DOHH2 (cell line): ENCODE measurements at regions not wholly inside any gene's neighbourhood (a gene's known extent, or its start where the extent isn't known, plus 50 kb on each side); places are given as distances from the start of the nearest gene placed in this dataset.

Source experiments
- H3F3A ChIP-seq: fragments of 200-600 bp; sonication (generic), shearing (Covaris generic); 2 replicates; pipeline ENCODE4 v1.6.0; 2016; ENCODE audit warnings: antibody characterized with exemption, mild to moderate bottlenecking; ENCODE audit not compliant: control insufficient read depth, insufficient read depth
- H3K27ac ChIP-seq: fragments of 200-600 bp; sonication (generic); 2 replicates; pipeline ENCODE4 v1.5.1; 2014; ENCODE audit warnings: low read depth, mild to moderate bottlenecking, low read length, moderate library complexity
- H3K27me3 ChIP-seq: fragments of 200-600 bp; sonication (generic); 2 replicates; pipeline ENCODE4 v1.6.1; 2014; ENCODE audit warnings: mild to moderate bottlenecking, low read length, mixed read lengths; ENCODE audit not compliant: control insufficient read depth
- H3K36me3 ChIP-seq: fragments of 200-600 bp; sonication (generic); 2 replicates; pipeline ENCODE4 v1.6.1; 2014; ENCODE audit warnings: mild to moderate bottlenecking, low read length, moderate library complexity, mixed read lengths; ENCODE audit not compliant: control insufficient read depth
- H3K4me1 ChIP-seq: fragments of 200-600 bp; sonication (generic); 2 replicates; pipeline ENCODE4 v1.6.1; 2014; ENCODE audit warnings: mild to moderate bottlenecking, low read length, mixed read lengths; ENCODE audit not compliant: control insufficient read depth
- H3K4me2 ChIP-seq: fragments of 200-600 bp; sonication (generic); 2 replicates; pipeline ENCODE4 v1.6.0; 2014; ENCODE audit warnings: mild to moderate bottlenecking, low read length, moderate library complexity
- H3K4me3 ChIP-seq: fragments of 200-600 bp; sonication (generic); 2 replicates; pipeline ENCODE4 v1.5.1; 2014; ENCODE audit warnings: mild to moderate bottlenecking, low read length, mixed read lengths
- H3K79me2 ChIP-seq: fragments of 200-600 bp; sonication (generic); 2 replicates; pipeline ENCODE4 v1.6.1; 2014; ENCODE audit warnings: mild to moderate bottlenecking, low read length, mixed read lengths; ENCODE audit not compliant: control insufficient read depth
- H3K9me2 ChIP-seq: fragments of 200-600 bp; sonication (generic); replicated peaks from 2 replicates; pipeline ENCODE4 v1.6.1; 2014; ENCODE audit warnings: mild to moderate bottlenecking, low read length, mixed read lengths; ENCODE audit not compliant: control insufficient read depth
- H3K9me3 ChIP-seq: fragments of 200-600 bp; sonication (generic); 2 replicates; pipeline ENCODE4 v1.6.1; 2014; ENCODE audit warnings: antibody characterized with exemption, low read length, mixed read lengths; ENCODE audit not compliant: control insufficient read depth, insufficient read depth
- H4K20me1 ChIP-seq: fragments of 200-600 bp; sonication (generic); 2 replicates; pipeline ENCODE4 v1.6.0; 2014; ENCODE audit warnings: low read depth, mild to moderate bottlenecking, antibody characterized with exemption, low read length, moderate library complexity; ENCODE audit not compliant: control insufficient read depth, insufficient read depth
- CTCF ChIP-seq: fragments of 200-600 bp; sonication (generic); IDR thresholded peaks from one replicate; pipeline ENCODE4 v1.5.1; 2014; ENCODE audit warnings: antibody characterized with exemption, mild to moderate bottlenecking, low read depth, low read length; ENCODE audit not compliant: poor library complexity, severe bottlenecking
- EZH2phosphoT487 ChIP-seq: fragments of 200-600 bp; sonication (generic); IDR thresholded peaks from 2 replicates; pipeline ENCODE4 v1.6.1; 2017; ENCODE audit warnings: borderline replicate concordance, mild to moderate bottlenecking, antibody characterized with exemption, low read length, moderate library complexity, mixed read lengths

GRCh38 chr17:12388226-12388625 is 277.5 kb upstream of the MYOCD start:
- no peaks in the 10 kb centered on the region for H3K36me3 ChIP-seq
- H3K9me2 ChIP-seq = no peaks in the 10 kb centered on the region
- no peaks in the 10 kb centered on the region for H3K79me2 ChIP-seq
- H3K27me3 ChIP-seq = no peaks in the 10 kb centered on the region
- H3F3A ChIP-seq = no peaks in the 10 kb centered on the region
- no peak for TF ChIP-seq EZH2phosphoT487
- no peak for TF ChIP-seq CTCF
- H3K4me2 ChIP-seq = no peak overlapping the region
- no peaks in the 10 kb centered on the region for H3K9me3 ChIP-seq
- H3K4me1 ChIP-seq = no peaks in the 10 kb centered on the region
- no peak overlapping the region for H3K4me3 ChIP-seq
- no peak overlapping the region for H3K27ac ChIP-seq
- no peaks in the 10 kb centered on the region for H4K20me1 ChIP-seq

- Histone ChIP-seq H3K79me2 (no peaks in the 10 kb centered on the region), H3K9me3 (no peaks in the 10 kb centered on the region), H3K27ac (no peak overlapping the region), H3K4me3 (no peak overlapping the region), H3K9me2 (no peaks in the 10 kb centered on the region), H4K20me1 (no peaks in the 10 kb centered on the region), H3K27me3 (no peaks in the 10 kb centered on the region), H3K4me1 (no peaks in the 10 kb centered on the region), H3K4me2 (no peak overlapping the region), H3F3A (no peaks in the 10 kb centered on the region), H3K36me3 (no peaks in the 10 kb centered on the region)
- TF ChIP-seq CTCF (no peak), EZH2phosphoT487 (no peak)
Observed at GRCh38 chr17:12389421-12389820, 276.3 kb upstream of the MYOCD start.

GRCh38 chr17:12390631-12391030 is 275.1 kb upstream of the MYOCD start:
- Histone ChIP-seq H3K27ac (no peak overlapping the region), H4K20me1 (no peaks in the 10 kb centered on the region), H3F3A (no peaks in the 10 kb centered on the region), H3K4me2 (no peak overlapping the region), H3K36me3 (no peaks in the 10 kb centered on the region), H3K4me3 (no peak overlapping the region), H3K27me3 (no peaks in the 10 kb centered on the region), H3K9me3 (no peaks in the 10 kb centered on the region), H3K79me2 (no peaks in the 10 kb centered on the region), H3K9me2 (no peaks in the 10 kb centered on the region), H3K4me1 (no peaks in the 10 kb centered on the region)
- no peak for TF ChIP-seq CTCF
- TF ChIP-seq EZH2phosphoT487 = no peak

- no peaks in the 10 kb centered on the region for H3K36me3 ChIP-seq
- no peaks in the 10 kb centered on the region for H3F3A ChIP-seq
- no peaks in the 10 kb centered on the region for H3K4me1 ChIP-seq
- no peaks in the 10 kb centered on the region for H3K9me3 ChIP-seq
- no peak overlapping the region for H3K4me3 ChIP-seq
- H3K4me2 ChIP-seq = no peak overlapping the region
- H3K27me3 ChIP-seq = no peaks in the 10 kb centered on the region
- no peaks in the 10 kb centered on the region for H3K9me2 ChIP-seq
- H3K79me2 ChIP-seq = no peaks in the 10 kb centered on the region
- no peak overlapping the region for H3K27ac ChIP-seq
- TF ChIP-seq EZH2phosphoT487 (no peak), CTCF (no peak)
- H4K20me1 ChIP-seq = no peaks in the 10 kb centered on the region
Observed at GRCh38 chr17:12391468-12391867, 274.2 kb upstream of the MYOCD start.
